ENCODE measurements at regions not wholly inside any gene's neighbourhood (a gene's known extent, or its start where the extent isn't known, plus 50 kb on each side); places are given as distances from the start of the nearest gene placed in this dataset.

GRCh38 chr12:86852451-86852850 lies 596.3 kb upstream of the MGAT4C start:
- in situ Hi-C loops (cut with MboI; ENCODE audit: low sequenced_read_pairs, unreplicated experiment): no loop called here
- TF ChIP-seq CTCF (IDR thresholded peaks at IDR 0.05; ENCODE audit: borderline replicate concordance, control extremely low read depth, extremely low read depth, insufficient read depth, missing control alignments): no peak
- no peak for DNase-seq (ENCODE audit: low spot score)

DNA sequence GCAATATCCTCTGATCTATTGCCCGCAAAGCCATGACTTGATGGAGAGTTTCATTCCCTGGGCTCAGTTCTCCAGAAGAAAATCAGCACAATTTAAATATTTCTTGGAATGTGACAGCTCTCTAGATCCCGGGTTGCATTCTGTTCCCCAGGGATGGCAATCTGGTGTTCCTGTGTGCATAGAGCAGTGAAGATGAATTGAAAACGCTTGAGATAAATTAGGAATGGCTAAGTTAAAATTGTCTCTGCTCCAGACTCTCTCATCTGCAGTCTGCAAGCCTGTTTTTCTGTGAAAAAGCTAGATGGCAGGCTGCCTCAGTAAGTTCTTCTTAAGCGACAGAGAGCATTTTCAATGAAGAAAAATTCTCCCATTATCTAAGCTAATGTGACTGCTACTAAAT lies 582.5 kb upstream of the MGAT4C start:
- no peak for TF ChIP-seq CTCF (IDR thresholded peaks at IDR 0.05; ENCODE audit: borderline replicate concordance, control extremely low read depth, extremely low read depth, insufficient read depth, missing control alignments)
- in situ Hi-C loops (cut with MboI; ENCODE audit: low sequenced_read_pairs, unreplicated experiment): no loop called here

DNA sequence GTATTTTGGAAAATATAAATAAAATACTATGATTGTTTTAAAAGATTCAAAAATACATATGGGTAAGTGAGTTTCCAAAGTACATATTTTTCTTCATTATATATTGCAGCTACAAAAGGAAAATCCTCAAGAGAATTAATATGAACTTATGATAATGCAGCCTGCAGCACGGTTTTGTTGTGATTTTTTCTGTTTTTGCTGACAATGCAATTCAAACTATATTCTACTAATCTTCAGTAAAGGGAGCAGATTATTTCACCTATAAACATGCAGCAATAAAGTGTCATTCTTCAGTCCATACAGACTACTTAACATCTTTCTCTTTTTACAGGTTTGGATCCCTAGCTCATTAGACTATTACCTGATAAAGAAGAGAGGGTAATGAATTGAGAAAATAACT lies 582.1 kb upstream of the MGAT4C start:
- in situ Hi-C loops (cut with MboI; ENCODE audit: low sequenced_read_pairs, unreplicated experiment): no loop called here
- DNase-seq (ENCODE audit: low spot score): no peak
- no peak for TF ChIP-seq CTCF (IDR thresholded peaks at IDR 0.05; ENCODE audit: borderline replicate concordance, control extremely low read depth, extremely low read depth, insufficient read depth, missing control alignments)

More for the DNA sequence above, 582.5 kb upstream of the MGAT4C start:
- DNase-seq (ENCODE audit: low spot score): no peak

DNA sequence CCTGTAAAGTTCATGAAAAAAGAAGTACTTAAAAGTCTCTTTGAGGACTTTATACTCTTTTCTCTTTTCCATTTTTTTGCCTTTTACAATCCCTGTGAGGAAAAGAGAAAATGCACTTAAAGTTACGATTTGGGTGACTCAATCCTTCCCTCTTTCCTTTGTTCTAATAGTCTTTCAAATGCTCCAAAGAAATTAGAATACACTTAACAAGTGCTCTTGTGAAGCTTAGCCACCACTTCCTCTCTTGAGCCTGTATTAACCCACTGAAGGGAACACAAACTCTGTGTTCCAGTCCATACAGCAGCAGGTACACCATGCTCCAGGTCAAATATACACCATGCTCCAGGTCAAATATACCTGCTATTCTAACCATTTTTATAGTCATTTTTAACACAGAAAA lies 581.1 kb upstream of the MGAT4C start:
- in situ Hi-C loops (cut with MboI; ENCODE audit: low sequenced_read_pairs, unreplicated experiment): no loop called here
- no peak for TF ChIP-seq CTCF (IDR thresholded peaks at IDR 0.05; ENCODE audit: borderline replicate concordance, control extremely low read depth, extremely low read depth, insufficient read depth, missing control alignments)
- no peak for DNase-seq (ENCODE audit: low spot score)

- TF ChIP-seq CTCF (IDR thresholded peaks at IDR 0.05; ENCODE audit: borderline replicate concordance, control extremely low read depth, extremely low read depth, insufficient read depth, missing control alignments): no peak
- in situ Hi-C loops (cut with MboI; ENCODE audit: low sequenced_read_pairs, unreplicated experiment): no loop called here
- DNase-seq (ENCODE audit: low spot score): no peak
These were observed 578.0 kb upstream of the MGAT4C start for GRCh38 chr12:86834217-86834616.

GRCh38 chr12:86827409-86827808 lies 571.2 kb upstream of the MGAT4C start:
- DNase-seq (ENCODE audit: low spot score): no peak
- no peak for TF ChIP-seq CTCF (IDR thresholded peaks at IDR 0.05; ENCODE audit: borderline replicate concordance, control extremely low read depth, extremely low read depth, insufficient read depth, missing control alignments)
- in situ Hi-C loops (cut with MboI; ENCODE audit: low sequenced_read_pairs, unreplicated experiment): no loop called here

DNA sequence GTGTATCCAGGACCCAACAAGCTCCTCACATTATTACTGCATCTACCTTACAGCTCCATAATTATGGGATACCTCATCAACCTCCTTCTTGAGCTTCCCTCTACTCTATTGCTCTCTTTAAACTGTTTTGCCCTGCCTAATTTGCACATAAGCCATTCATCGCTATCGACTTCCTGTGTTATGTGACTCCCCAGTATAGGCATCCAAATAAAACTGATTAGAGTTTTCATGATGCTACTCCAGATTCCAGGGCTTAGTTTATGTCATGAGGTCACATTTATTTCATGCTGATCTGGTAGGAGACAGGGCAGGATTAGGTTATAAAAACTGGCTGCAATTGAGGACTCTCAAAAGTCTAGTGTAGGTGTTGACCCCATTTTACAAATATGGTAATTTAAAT lies 569.9 kb upstream of the MGAT4C start:
- in situ Hi-C loops (cut with MboI; ENCODE audit: low sequenced_read_pairs, unreplicated experiment): no loop called here
- DNase-seq (ENCODE audit: low spot score): no peak
- no peak for TF ChIP-seq CTCF (IDR thresholded peaks at IDR 0.05; ENCODE audit: borderline replicate concordance, control extremely low read depth, extremely low read depth, insufficient read depth, missing control alignments)

Measured in GM13976 (cell line).